Stimulated activated CD4-positive, alpha-beta T cell treated with anti-CD3 and anti-CD28 coated beads, Interleukin-12 subunit alpha, Interleukin-12 subunit beta, amount 100 ng/mL, for 4 hours (primary cell): ENCODE measurements at regions not wholly inside any gene's neighbourhood (a gene's known extent, or its start where the extent isn't known, plus 50 kb on each side); places are given as distances from the start of the nearest gene placed in this dataset.
"Not testable (repeated sequence)": the region's sequence is repeated elsewhere in the genome, so short reads cannot be mapped to it uniquely, and the experiment has no call there.

Source experiments
- DNase-seq: peaks from one replicate; pipeline ENCODE4 v3.0.0-alpha.2; 2020

- DNase-seq: not testable (repeated sequence)
Observed at GRCh38 chr15:85196697-85197096, 183.7 kb upstream of the AKAP13 start.

DNA sequence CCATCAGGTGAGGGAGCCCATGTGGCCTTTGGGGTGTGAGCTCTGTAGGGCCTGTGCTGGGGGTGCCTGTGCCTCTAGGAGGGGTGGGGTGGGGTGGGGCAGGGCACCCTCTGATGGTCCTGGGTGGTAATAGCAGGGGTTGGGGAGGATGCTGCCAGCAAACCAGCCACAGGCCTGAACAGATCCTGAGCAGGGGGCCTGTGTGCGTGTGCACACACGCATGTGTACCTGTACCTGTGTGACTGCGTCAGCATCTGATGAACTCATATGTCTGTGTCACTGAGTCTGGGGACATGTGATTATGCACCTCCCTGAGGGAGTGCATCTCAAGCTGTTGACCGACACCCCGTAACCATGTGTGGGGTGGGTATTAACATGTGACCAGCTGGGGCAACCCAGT lies 182.8 kb upstream of the AKAP13 start:
- not testable (repeated sequence) for DNase-seq

DNA sequence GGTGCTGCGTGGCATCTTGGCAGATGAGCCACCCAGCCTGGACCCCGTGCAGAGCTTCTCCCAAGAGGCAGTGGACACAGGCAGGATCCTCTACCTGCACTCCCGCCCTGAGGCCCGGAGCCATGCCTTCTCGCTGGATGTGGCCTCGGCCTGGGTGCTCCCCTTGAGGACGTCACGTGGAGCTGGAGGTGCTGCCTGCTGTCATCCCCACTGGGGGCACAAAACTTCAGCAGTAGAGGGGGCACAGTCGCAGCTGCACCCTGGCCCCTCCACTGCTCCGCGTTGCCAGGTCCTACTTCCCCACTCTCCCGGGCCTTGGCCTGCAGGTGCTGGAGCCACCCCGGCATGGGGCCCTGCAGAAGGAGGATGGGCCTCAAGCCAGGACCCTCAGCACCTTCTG lies 182.0 kb upstream of the AKAP13 start:
- DNase-seq: not testable (repeated sequence)

DNA sequence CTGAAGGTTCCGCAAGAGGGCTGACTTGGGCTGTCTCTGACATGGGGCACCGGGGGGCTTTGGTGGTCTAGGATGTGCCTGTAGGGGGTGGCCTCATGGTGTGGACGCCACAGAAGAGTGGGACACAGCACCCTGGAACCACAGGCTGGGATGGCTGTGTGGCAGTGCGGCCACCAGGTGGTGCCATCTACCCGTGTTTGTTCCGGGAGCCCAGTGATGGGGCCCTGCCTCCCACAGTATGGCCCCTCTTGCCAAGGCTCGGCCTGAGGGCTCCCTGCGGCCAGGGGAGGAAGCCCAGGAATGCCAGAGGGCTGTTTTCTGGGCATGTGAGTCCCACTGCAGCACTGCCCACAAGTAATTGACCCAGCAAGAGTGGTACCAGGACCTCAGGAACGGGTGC lies 180.2 kb upstream of the AKAP13 start:
- DNase-seq: not testable (repeated sequence)

DNA sequence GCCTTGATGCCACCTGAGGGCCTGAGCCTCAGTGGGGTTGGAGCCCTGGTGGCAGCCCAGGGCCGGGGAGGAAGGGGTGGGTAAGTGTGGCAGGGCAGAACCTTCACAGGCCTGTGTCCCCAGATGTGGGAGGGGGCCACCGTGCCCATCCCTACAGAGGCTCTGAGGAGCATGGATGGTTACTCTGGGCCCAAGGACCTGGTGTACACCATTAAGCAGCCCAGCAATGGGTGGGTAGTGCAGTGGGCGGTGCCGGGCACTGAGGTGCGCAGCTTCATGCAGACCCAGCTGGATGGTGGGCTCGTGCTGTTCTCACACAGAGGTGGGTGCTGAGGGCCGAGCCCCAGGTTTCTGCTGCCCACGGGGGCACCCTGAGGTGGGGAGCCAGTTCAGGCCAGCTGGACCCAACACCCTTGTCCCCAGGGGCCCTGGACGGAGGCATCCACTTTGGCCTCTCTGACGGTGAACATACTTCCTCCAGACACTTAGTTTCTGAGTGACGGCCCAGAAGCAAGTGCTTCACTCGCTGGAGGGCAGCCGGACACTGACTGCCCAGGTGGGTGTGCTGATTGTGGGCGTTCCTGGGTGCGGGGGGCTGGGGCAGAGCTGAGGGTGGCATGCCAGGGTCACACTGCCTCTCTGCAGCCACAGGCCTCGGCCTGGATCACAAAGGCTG lies 179.1 kb upstream of the AKAP13 start:
- not testable (repeated sequence) for DNase-seq

GRCh38 chr15:85204481-85204880 lies 175.9 kb upstream of the AKAP13 start:
- DNase-seq: not testable (repeated sequence)

DNA sequence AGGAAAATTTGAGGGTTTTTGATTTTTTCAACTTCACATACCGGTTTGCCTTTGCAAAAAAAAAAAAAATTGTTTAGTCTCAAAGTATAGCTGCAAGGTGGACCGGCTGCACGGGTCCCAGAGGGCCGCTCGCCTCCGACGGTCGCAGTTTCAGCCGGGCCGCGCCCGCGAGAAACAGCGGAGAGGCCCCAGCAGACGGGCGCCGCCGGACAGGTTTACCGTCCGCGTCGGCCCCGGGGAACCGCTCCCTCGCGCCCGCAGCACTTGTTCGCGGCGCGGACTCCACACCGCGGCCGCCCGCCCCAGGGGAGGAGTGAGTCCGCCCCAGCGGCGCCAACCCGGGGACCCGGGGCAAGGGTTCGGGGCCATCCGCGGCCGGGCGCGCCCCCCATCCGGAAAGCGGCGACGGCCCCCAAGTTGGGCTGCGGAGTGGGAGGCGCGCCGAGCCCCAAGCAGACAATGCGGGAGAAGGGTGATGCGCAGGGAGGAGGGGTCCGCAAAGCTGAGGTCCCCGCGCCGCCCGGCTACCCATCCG lies 146.5 kb upstream of the AKAP13 start:
- DNase-seq: not testable (repeated sequence)

- DNase-seq: not testable (repeated sequence)
Observed at GRCh38 chr15:85234450-85235196, 145.8 kb upstream of the AKAP13 start.

DNA sequence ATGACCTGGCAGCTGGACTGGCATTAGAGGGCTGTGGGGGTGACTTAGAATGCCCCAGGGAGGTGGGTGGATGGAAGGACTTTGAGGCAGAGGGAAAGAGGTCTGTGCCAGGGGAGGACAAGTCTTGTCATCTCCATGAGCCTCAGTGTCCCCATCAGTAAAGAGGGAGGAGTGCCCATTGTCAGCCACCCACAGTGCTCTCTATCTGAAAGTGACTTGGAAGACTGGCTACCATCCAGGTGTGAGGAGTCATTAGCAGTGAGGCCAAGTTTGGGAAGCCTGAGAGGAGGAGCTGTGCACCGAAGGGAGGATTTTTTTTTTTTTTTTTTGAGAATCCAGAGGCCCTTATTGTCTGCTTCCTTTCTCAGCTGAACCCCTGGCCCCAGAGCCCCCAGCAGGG lies 136.3 kb upstream of the AKAP13 start:
- not testable (repeated sequence) for DNase-seq

GRCh38 chr15:85250938-85251542 lies 129.4 kb upstream of the AKAP13 start:
- DNase-seq: not testable (repeated sequence)

DNA sequence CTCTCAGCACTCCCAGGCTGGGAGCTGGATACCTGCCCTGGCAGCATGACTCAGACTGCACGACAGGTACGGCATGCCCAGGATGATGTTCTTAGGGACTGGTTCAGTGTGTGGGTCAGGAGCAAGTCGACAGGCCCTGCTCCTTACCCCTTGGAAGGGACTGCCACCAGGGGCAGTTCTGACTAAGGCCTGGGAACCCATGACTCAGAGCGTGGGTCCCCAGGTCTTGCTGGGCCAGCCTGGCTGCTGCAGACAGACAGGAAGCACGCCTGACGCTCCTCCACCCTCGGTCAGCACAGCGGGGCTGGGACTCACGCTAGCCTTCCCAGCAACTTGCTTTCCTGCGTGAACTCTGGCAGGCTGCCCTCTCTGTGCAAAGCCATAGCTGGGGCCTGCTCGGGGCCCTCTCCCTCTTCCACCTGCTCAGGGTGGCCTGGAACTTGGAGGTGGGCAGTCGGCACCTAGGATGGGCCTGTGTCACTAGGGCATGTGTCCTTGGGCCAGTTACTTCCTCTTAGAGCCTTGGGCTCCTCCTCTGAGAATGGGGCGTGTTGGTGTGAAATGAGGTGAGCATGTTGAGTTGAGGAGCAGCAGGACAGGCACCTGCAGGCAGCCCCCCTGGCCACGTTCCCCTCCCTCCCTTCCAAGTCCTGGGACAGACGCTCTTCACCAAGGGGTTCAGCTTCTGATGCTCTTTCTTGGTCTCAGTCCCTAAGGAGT lies 127.0 kb upstream of the AKAP13 start:
- not testable (repeated sequence) for DNase-seq

GRCh38 chr15:85254961-85255360 lies 125.4 kb upstream of the AKAP13 start:
- DNase-seq: not testable (repeated sequence)

- DNase-seq: not testable (repeated sequence)
Observed at GRCh38 chr15:85255502-85255901, 124.9 kb upstream of the AKAP13 start.

DNA sequence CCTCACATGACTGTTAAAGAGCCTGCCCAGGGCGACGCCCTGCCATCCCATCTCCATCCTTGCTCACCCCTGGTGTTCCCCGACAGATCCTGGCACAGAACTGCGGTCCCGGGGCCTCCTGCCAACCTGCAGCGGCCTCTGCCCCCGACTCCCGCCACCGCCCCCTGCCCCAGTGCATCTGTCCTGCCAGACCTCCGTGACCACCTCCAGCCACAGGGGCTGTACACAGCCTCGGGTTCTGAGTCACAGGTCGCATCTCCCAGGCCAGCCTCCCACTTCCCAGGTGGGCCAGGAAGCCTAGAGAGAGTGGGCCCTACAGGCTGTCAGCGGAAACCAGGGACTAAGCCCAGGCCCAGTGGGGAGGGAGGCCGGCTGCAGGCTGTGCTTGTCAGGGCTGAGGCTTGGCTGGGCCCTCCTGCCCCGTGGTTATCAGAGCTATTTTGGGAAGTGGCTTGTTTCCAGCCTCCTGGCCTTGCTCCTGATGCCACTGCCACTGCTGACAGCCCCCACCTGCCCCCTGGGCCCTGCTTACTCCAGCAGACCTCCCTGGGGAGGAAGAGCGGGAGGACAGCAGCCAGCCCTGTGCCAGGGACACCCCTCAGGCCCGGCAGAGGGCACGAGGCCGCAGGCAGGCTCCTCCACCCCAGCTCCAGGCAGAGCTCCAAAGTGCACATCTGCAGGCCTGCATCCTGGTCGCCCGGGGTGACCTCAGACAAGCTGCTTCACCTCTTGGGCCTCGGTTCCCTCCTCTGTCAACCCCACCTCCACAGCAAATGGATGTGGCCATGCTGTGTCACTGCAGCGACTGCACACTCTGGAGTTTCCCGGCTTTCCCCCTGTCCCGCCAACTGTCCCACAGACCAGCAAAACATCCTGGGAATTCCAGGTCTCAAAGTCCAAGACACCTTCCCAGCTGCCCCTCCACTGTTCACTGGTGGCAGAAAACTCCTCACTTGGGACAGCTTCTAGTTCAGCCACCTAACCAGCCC lies 124.1 kb upstream of the AKAP13 start:
- DNase-seq: not testable (repeated sequence)

DNA sequence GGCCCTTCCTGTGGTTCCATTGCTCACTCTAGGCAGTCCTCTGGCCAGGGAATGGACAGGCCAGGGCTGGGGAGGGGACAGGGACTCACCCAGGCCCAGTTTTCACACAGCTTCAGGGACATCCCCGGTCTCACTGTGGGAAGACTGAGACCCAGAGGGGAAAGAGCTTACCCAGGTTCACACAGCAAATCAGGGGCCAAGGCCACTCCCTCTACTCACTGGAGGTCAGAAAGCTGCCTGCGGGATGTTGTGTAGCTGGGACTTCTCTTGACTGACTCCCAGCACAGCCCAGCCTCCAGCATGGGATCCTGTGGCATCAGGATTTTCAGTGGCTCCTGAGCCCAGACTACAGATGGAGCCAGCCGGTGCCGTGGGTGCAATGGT lies 122.3 kb upstream of the AKAP13 start:
- not testable (repeated sequence) for DNase-seq

GRCh38 chr15:85258559-85259209 lies 121.7 kb upstream of the AKAP13 start:
- not testable (repeated sequence) for DNase-seq

DNA sequence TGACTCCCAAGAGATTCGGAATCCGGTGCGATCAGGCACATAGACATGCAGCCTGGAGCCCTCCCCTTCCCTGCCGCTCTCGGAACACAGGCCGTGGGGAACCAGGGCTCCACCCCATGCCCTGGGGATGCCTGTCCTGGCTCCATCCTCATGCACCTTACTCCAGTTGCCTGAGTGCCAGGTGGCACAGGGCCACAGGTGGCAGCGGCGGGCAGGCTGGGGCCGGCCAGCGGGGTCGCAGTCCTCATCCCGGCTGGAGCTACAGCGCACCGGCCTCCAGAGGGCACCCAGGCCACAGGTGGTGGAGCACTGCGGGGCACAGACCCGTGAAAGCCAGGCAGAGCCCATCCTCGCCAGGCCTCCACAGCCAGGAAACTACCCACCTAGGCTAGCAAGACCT lies 119.9 kb upstream of the AKAP13 start:
- DNase-seq: not testable (repeated sequence)

DNA sequence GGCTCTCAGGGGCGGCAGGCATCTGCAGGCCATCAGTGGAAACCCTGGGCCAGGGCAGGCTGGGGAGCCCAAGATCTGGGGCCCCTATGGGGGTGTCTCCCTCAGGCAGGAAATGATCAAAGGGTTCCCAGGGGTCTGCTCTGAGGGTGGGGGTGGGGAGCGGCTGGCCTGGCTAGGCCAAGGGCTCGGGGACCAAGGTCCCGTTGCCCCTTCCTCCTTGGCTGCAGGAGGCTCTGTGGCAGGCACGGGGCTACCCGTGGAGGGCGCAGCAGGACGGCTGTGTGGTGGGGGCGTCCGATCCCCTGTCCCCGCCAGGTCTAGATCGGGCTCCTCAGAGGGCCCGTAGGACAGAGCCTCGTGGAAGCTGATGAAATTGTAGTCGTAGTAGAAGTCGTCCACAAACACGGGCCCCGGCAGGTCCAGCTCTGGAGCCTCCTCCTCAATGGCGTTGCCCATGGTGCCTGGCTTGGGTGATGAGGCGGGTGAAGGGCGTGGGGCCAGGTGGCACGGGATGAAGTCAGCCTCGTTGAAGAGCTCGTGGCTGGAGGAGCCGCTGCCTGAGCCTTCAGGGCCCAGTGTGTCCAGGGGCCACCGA lies 117.8 kb upstream of the AKAP13 start:
- not testable (repeated sequence) for DNase-seq

GRCh38 chr15:85263842-85264440 lies 116.5 kb upstream of the AKAP13 start:
- DNase-seq: not testable (repeated sequence)

DNA sequence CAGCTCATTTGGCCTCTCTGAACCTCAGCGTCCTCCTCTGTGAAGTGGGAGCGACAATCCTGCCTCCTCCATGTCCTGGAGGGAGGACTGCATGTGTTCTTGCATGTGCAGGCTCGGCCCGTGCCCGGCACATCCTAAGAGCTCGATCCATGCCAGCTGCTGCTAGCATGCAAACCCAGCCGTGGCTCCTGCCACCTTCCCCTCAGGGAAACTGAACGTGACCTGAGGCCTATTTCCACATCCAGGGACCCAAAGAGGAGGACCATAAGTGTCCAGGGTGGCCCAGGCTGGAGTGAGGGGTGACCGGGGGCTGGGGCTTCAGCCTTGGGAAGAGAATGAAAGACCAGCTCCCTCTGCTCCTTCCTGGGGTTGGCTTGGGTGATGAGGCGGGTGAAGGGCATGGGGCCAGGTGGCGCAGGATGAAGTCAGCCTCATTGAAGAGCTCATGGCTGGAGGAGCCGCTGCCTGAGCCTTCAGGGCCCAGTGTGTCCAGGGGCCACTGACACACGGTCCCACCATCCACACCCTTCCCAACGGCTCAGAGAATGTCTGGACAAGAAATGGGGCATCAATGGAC lies 115.7 kb upstream of the AKAP13 start:
- not testable (repeated sequence) for DNase-seq
